ENCODE measurements at regions not wholly inside any gene's neighbourhood (a gene's known extent, or its start where the extent isn't known, plus 50 kb on each side); places are given as distances from the start of the nearest gene placed in this dataset.

GRCh38 chr3:177995381-177996085 lies 540.7 kb upstream of the KCNMB2 start:
- no peak for DNase-seq
- no peaks in the 10 kb centered on the region for H3K36me3 Mint-ChIP-seq (ENCODE audit: insufficient read depth, unreplicated experiment)
- H3K27me3 Mint-ChIP-seq (ENCODE audit: insufficient read depth, unreplicated experiment), result no peaks in the 10 kb centered on the region
- H3K4me1 ChIP-seq, result peaks cover 25% of the 10 kb centered on the region
- H3K4me1 Mint-ChIP-seq (ENCODE audit: low read depth, unreplicated experiment), result peaks cover 6% of the 10 kb centered on the region
- H3K4me3 Mint-ChIP-seq (ENCODE audit: unreplicated experiment), result no peak overlapping the region
- BruUV-seq (replicated peaks), result no TSS peak
- POLR2A ChIA-PET, result no interaction called here
- no peaks in the 10 kb centered on the region for H3K9me3 ChIP-seq
- peaks cover 13% of the 10 kb centered on the region for H3K9me3 Mint-ChIP-seq (ENCODE audit: unreplicated experiment)
- H3K27me3 ChIP-seq (replicated peaks; ENCODE audit: control insufficient read depth, insufficient read depth, low read length), result no peaks in the 10 kb centered on the region
- H3K4me3 ChIP-seq (ENCODE audit: low read depth, low read length), result no peak overlapping the region
- CTCF ChIA-PET, result no interaction called here
- intact Hi-C loops (cut with micrococcal nuclease; ENCODE audit: unreplicated experiment), result no loop called here
- H3K27ac Mint-ChIP-seq (ENCODE audit: unreplicated experiment), result no peak overlapping the region
- H3K36me3 ChIP-seq (ENCODE audit: control insufficient read depth, insufficient read depth, low read length), result no peaks in the 10 kb centered on the region
- no peak for TF ChIP-seq CTCF (IDR thresholded peaks at IDR 0.05; ENCODE audit: insufficient read depth in 1 of 2, low read depth in 1 of 2, low read length in 1 of 2, severe bottlenecking in 1 of 2, unreplicated experiment in 1 of 2)

DNA sequence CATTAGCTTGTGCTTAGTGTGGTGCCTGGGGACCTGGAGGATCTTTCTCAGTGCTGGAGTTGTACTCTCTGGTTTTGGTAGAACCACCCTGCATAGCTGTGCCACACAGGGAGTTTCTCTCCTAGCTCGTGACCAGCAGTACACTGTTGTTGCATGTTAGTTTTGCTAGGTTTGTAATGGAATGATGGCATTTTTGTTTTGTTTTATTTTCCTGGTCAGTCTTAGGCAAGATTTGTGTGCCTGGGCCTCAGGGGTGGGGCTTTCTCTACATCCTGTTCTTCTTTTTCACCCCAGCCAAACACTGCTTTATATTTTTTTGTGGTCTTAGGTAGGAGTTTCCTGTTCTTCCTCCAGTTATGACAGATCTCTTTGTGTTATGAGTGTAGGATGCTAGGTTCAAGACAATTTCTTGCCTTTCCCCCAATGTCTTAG lies 534.5 kb upstream of the KCNMB2 start:
- CTCF ChIA-PET, result no interaction called here
- Histone ChIP-seq H3K4me3 (ENCODE audit: low read depth, low read length) (no peak overlapping the region), H3K27me3 (replicated peaks; ENCODE audit: control insufficient read depth, insufficient read depth, low read length) (no peaks in the 10 kb centered on the region), H3K9me3 (no peaks in the 10 kb centered on the region), H3K36me3 (ENCODE audit: control insufficient read depth, insufficient read depth, low read length) (no peaks in the 10 kb centered on the region), H3K4me1 (no peaks in the 10 kb centered on the region)
- H3K27me3 Mint-ChIP-seq (ENCODE audit: insufficient read depth, unreplicated experiment), result no peaks in the 10 kb centered on the region
- DNase-seq, result no peak
- H3K36me3 Mint-ChIP-seq (ENCODE audit: insufficient read depth, unreplicated experiment), result no peaks in the 10 kb centered on the region
- intact Hi-C loops (cut with micrococcal nuclease; ENCODE audit: unreplicated experiment), result no loop called here
- no peak for TF ChIP-seq CTCF (IDR thresholded peaks at IDR 0.05; ENCODE audit: insufficient read depth in 1 of 2, low read depth in 1 of 2, low read length in 1 of 2, severe bottlenecking in 1 of 2, unreplicated experiment in 1 of 2)
- H3K4me1 Mint-ChIP-seq (ENCODE audit: low read depth, unreplicated experiment), result no peaks in the 10 kb centered on the region
- peaks cover 23% of the 10 kb centered on the region for H3K9me3 Mint-ChIP-seq (ENCODE audit: unreplicated experiment)
- H3K4me3 Mint-ChIP-seq (ENCODE audit: unreplicated experiment), result no peak overlapping the region
- no peak overlapping the region for H3K27ac Mint-ChIP-seq (ENCODE audit: unreplicated experiment)
- BruUV-seq (replicated peaks), result no TSS peak
- POLR2A ChIA-PET, result no interaction called here

- intact Hi-C loops (cut with micrococcal nuclease; ENCODE audit: unreplicated experiment), result no loop called here
- H3K9me3 Mint-ChIP-seq (ENCODE audit: unreplicated experiment), result peaks cover 23% of the 10 kb centered on the region
- BruUV-seq (replicated peaks), result no TSS peak
- no peak for TF ChIP-seq CTCF (IDR thresholded peaks at IDR 0.05; ENCODE audit: insufficient read depth in 1 of 2, low read depth in 1 of 2, low read length in 1 of 2, severe bottlenecking in 1 of 2, unreplicated experiment in 1 of 2)
- H3K36me3 ChIP-seq (ENCODE audit: control insufficient read depth, insufficient read depth, low read length), result no peaks in the 10 kb centered on the region
- no peaks in the 10 kb centered on the region for H3K4me1 Mint-ChIP-seq (ENCODE audit: low read depth, unreplicated experiment)
- no peaks in the 10 kb centered on the region for H3K27me3 Mint-ChIP-seq (ENCODE audit: insufficient read depth, unreplicated experiment)
- ChIA-PET CTCF (no interaction called here), POLR2A (no interaction called here)
- no peak overlapping the region for H3K4me3 Mint-ChIP-seq (ENCODE audit: unreplicated experiment)
- H3K27me3 ChIP-seq (replicated peaks; ENCODE audit: control insufficient read depth, insufficient read depth, low read length), result no peaks in the 10 kb centered on the region
- no peaks in the 10 kb centered on the region for H3K36me3 Mint-ChIP-seq (ENCODE audit: insufficient read depth, unreplicated experiment)
- no peak overlapping the region for H3K4me3 ChIP-seq (ENCODE audit: low read depth, low read length)
- no peaks in the 10 kb centered on the region for H3K4me1 ChIP-seq
- no peaks in the 10 kb centered on the region for H3K9me3 ChIP-seq
- DNase-seq, result no peak
- no peak overlapping the region for H3K27ac Mint-ChIP-seq (ENCODE audit: unreplicated experiment)
These were observed 534.1 kb upstream of the KCNMB2 start for GRCh38 chr3:178002113-178002512.

All from Caco-2 (cell line).